HEK293T (cell line): ENCODE measurements at regions not wholly inside any gene's neighbourhood (a gene's known extent, or its start where the extent isn't known, plus 50 kb on each side); places are given as distances from the start of the nearest gene placed in this dataset.
"Not testable (repeated sequence)": the region's sequence is repeated elsewhere in the genome, so short reads cannot be mapped to it uniquely, and the experiment has no call there.

Experiments
- CTCF ChIA-PET: fragments of 350-600 bp; formaldehyde crosslinking; extraction: SDS; loops from one replicate; lab custom pipeline; 2021; ENCODE audit warnings: antibody characterized with exemption, inconsistent platforms; lab: Yijun Ruan, JAX
- POLR2A ChIA-PET: fragments of 350-600 bp; formaldehyde crosslinking; extraction: SDS; loops from one replicate; lab custom pipeline; 2020; ENCODE audit warnings: antibody characterized with exemption, inconsistent platforms; lab: Yijun Ruan, JAX
- DNase-seq: peaks from one replicate; pipeline ENCODE4 v3.0.0; 2012; ENCODE audit warnings: mixed read lengths; ENCODE audit errors: extremely low spot score
- ARNT ChIP-seq: fragments of 450-650 bp; IDR thresholded peaks from 2 replicates; pipeline ENCODE4 v1.6.1; 2017; ENCODE audit warnings: mild to moderate bottlenecking
- BHLHE40 ChIP-seq: fragments of 450-650 bp; IDR thresholded peaks from 2 replicates; pipeline ENCODE4 v1.6.1; 2016; ENCODE audit warnings: mild to moderate bottlenecking, moderate library complexity, borderline replicate concordance
- CTBP1 ChIP-seq: fragments of 450-650 bp; IDR thresholded peaks from 2 replicates; pipeline ENCODE4 v1.6.1; 2016; ENCODE audit warnings: borderline replicate concordance
- ELF4 ChIP-seq: fragments of 450-650 bp; IDR thresholded peaks from 2 replicates; pipeline ENCODE4 v1.6.1; 2017; ENCODE audit warnings: antibody characterized with exemption
- FOXA1 ChIP-seq: fragments of 450-650 bp; IDR thresholded peaks from 2 replicates; pipeline ENCODE4 v1.6.1; 2016; ENCODE audit warnings: mild to moderate bottlenecking
- FOXK2 ChIP-seq: fragments of 450-650 bp; IDR thresholded peaks from 2 replicates; pipeline ENCODE4 v1.6.1; 2016; ENCODE audit warnings: mild to moderate bottlenecking
- FOXM1 ChIP-seq: fragments of 450-650 bp; IDR thresholded peaks from 2 replicates; pipeline ENCODE4 v1.6.1; 2017; ENCODE audit warnings: mild to moderate bottlenecking, borderline replicate concordance
- HDGF ChIP-seq: fragments of 450-650 bp; IDR thresholded peaks from 2 replicates; pipeline ENCODE4 v1.6.1; 2017; ENCODE audit warnings: antibody characterized with exemption, borderline replicate concordance
- L3MBTL2 ChIP-seq: fragments of 450-650 bp; conservative IDR thresholded peaks from 2 replicates; pipeline ENCODE4 v1.6.1; 2016; ENCODE audit warnings: mild to moderate bottlenecking
- LEF1 ChIP-seq: fragments of 450-650 bp; IDR thresholded peaks from 2 replicates; pipeline ENCODE4 v1.6.1; 2017; ENCODE audit warnings: mild to moderate bottlenecking, borderline replicate concordance
- NFRKB ChIP-seq: fragments of 450-650 bp; IDR thresholded peaks from 2 replicates; pipeline ENCODE4 v1.6.1; 2016; ENCODE audit warnings: mild to moderate bottlenecking, moderate library complexity
- SP1 ChIP-seq: fragments of 450-650 bp; IDR thresholded peaks from 2 replicates; pipeline ENCODE4 v1.6.1; 2017
- SUZ12 ChIP-seq: fragments of 450-650 bp; IDR thresholded peaks from 2 replicates; pipeline ENCODE4 v1.6.1; 2016; ENCODE audit warnings: mild to moderate bottlenecking
- TARDBP ChIP-seq: fragments of 450-650 bp; IDR thresholded peaks from 2 replicates; pipeline ENCODE4 v1.6.1; 2016
- ZNF384 ChIP-seq: fragments of 450-650 bp; IDR thresholded peaks from 2 replicates; pipeline ENCODE4 v1.6.1; 2016
- TF ChIP-seq, protein P1 (sequence below): fragments of 450-650 bp; IDR thresholded peaks from 2 replicates; pipeline ENCODE4 v1.6.1; 2016

DNA sequence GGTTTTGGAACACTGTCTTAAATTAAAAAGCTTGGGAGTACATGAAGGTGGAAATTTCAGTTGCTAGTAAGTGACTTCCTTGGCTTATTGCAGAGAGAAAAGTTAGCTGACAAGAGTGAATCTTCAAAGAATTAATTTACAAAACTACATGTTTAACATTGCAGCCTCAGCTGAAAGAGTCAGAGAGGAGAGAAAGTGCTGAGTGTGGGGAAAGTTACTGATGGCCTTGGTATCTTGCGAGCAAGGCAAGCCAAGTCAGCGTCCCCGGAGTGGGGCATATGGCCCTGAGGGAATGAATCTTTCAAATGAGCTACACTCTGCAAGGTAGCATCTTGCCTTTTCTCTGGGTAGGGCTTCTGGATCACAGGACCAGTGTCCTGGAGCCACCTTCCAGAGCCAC, 131.3 kb downstream of the LPIN1 start:
- ChIA-PET CTCF (no interaction called here), POLR2A (no interaction called here)
- no peak for DNase-seq
- TF ChIP-seq ZNF384 (no peak), SP1 (no peak), CTBP1 (no peak), L3MBTL2 (no peak), TARDBP (no peak), FOXA1 (no peak), HDGF (no peak), FOXK2 (no peak), BHLHE40 (no peak), ARNT (no peak), FOXM1 (no peak), ELF4 (no peak), NFRKB (no peak), SUZ12 (no peak), LEF1 (no peak)
- TF ChIP-seq, protein P1, sequence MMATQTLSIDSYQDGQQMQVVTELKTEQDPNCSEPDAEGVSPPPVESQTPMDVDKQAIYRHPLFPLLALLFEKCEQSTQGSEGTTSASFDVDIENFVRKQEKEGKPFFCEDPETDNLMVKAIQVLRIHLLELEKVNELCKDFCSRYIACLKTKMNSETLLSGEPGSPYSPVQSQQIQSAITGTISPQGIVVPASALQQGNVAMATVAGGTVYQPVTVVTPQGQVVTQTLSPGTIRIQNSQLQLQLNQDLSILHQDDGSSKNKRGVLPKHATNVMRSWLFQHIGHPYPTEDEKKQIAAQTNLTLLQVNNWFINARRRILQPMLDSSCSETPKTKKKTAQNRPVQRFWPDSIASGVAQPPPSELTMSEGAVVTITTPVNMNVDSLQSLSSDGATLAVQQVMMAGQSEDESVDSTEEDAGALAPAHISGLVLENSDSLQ: no peak

DNA sequence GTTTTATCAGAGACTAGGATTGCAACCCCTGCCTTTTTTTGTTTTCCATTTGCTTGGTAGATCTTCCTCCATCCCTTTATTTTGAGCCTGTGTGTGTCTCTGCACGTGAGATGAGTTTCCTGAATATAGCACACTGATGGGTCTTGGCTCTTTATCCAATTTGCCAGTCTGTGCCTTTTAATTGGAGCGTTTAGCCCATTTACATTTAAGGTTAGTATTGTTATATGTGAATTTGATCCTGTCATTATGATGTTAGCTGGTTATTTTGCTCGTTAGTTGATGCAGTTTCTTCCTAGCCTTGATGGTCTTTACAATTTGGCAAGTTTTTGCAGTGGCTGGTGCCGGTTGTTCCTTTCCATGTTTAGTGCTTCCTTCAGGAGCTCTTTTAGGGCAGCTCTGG, 138.8 kb downstream of the LPIN1 start:
- CTCF ChIA-PET, POLR2A ChIA-PET: not testable (repeated sequence)

DNA sequence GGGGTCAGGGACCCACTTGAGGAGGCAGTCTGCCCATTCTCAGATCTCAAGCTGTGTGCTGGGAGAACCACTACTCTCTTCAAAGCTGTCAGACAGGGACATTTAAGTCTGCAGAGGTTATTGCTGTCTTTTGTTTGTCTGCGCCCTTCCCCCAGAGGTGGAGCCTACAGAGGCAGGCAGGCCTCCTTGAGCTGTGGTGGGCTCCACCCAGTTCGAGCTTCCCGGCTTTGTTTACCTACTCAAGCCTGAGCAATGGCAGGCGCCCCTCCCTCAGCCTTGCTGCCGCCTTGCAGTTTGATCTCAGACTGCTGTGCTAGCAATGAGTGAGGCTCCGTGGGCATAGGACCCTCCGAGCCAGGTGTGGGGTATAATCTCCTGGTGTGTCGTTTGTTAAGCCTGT, 140.5 kb downstream of the LPIN1 start:
- POLR2A ChIA-PET, DNase-seq, CTCF ChIA-PET: not testable (repeated sequence)

More for the DNA sequence above, 138.8 kb downstream of the LPIN1 start:
- not testable (repeated sequence) for DNase-seq

DNA sequence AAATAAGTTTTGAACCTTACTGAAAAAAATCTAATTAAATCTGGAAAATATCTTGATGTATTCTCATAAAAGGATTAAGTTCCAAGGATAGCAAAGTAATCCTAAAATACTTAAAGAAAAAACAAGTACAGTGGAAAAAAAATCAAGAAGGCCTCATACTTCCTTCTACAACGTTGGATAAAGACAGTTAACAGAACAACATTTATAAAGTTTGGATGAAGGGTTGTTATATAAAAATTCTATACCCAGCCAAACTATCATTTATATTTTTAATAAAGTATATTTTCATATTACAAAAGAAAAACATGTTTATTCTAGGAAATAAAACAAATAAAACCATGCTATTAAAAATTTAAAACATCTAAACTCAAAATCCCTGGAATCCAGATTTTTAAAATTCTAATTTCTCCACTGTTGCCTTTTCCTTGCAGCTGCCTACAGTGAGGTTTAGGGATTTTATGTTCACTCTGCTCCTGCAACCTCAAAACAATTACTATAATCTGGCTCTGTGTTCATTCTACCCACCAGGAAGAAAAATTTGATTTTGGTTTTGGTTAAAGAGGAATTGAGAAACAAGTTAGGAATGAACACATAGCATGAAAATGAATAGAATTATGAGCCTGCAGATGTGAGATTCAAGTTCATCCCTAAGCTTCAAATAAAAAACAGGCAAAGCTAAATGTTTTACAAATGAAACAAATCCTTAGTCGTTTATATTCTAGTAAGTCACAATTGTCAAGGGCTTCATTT, 142.8 kb downstream of the LPIN1 start:
- CTCF ChIA-PET: interaction anchor here (0.6 kb wide), 1 partner anchor 568 kb away, joined by 5 read pairs; no protein-coding TSS in a partner anchor
- no peak for DNase-seq

DNA sequence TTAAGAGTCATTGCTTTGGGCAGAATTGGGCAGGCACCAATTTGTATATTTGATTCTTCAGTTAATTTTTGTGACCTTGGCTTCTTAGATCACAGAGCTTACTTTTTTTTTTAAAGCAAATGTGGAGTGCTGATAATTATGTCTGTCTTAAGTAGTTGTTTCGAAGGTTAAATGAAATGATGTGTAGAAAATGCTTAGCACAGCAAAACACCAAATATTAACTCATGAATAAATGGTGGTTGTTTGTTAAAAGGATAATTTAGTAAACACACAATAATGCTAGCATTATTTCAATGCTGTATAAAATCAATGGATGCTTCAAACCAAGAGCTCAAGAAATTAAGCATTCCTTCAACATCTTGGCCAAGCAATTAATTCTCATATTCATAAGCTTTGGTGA, 143.4 kb downstream of the LPIN1 start:
- DNase-seq: no peak
- TF ChIP-seq FOXM1: no peak
- TF ChIP-seq L3MBTL2: no peak
- no peak for TF ChIP-seq BHLHE40
- TF ChIP-seq TARDBP: no peak
- TF ChIP-seq ZNF384: no peak
- no peak for TF ChIP-seq ARNT
- TF ChIP-seq NFRKB: no peak
- no peak for TF ChIP-seq SP1
- TF ChIP-seq LEF1: no peak
- TF ChIP-seq SUZ12: no peak
- no peak for TF ChIP-seq FOXA1
- TF ChIP-seq, protein P1: no peak
- TF ChIP-seq HDGF: no peak
- TF ChIP-seq CTBP1: no peak
- ChIA-PET CTCF (interaction anchor here (0.6 kb wide), 1 partner anchor 568 kb away, joined by 5 read pairs; no protein-coding TSS in a partner anchor), POLR2A (no interaction called here)

More for the DNA sequence above, 142.8 kb downstream of the LPIN1 start:
- TF ChIP-seq LEF1: no peak
- TF ChIP-seq CTBP1: no peak
- no peak for TF ChIP-seq FOXM1
- TF ChIP-seq, protein P1: no peak
- no peak for TF ChIP-seq SUZ12
- no peak for TF ChIP-seq L3MBTL2
- no peak for TF ChIP-seq ZNF384
- TF ChIP-seq FOXK2: no peak
- TF ChIP-seq ARNT: no peak
- TF ChIP-seq SP1: no peak
- TF ChIP-seq BHLHE40: no peak
- no peak for TF ChIP-seq TARDBP
- TF ChIP-seq FOXA1: no peak
- no peak for TF ChIP-seq NFRKB
- POLR2A ChIA-PET: no interaction called here

DNA sequence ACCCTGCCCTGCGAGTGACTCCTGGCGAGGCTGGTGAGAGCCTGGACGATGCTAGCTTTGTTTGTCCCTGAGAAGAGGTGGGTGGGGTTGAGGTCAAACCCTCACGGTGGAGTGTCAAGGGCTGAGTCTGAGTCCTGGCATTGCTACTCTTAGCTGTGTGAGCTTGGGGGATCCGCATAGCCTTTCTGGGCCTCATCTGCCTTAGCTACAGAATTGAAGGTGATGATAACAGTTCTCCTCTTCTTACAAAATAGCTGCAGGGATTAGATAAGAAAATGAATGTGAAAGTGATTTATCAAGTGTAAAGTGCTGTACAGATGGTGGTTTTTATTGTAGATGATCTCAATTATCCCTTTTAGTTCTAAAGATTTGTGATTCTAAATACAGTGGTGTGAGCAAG, 144.6 kb downstream of the LPIN1 start:
- TF ChIP-seq SUZ12 (no peak), BHLHE40 (no peak), FOXK2 (no peak), ARNT (no peak), ZNF384 (no peak), HDGF (no peak), FOXM1 (no peak), FOXA1 (no peak), CTBP1 (no peak), LEF1 (no peak), TARDBP (no peak)
- DNase-seq: no peak
- CTCF ChIA-PET: no interaction called here
- POLR2A ChIA-PET: no interaction called here
